GM21619 (cell line): ENCODE measurements at regions not wholly inside any gene's neighbourhood (a gene's known extent, or its start where the extent isn't known, plus 50 kb on each side); places are given as distances from the start of the nearest gene placed in this dataset.

ENCODE experiments used
- ATAC-seq: cut with Tn5 transposase; IDR thresholded peaks from one replicate; pipeline ENCODE4 v1.9.1; 2021; ENCODE audit not compliant: unreplicated experiment

DNA sequence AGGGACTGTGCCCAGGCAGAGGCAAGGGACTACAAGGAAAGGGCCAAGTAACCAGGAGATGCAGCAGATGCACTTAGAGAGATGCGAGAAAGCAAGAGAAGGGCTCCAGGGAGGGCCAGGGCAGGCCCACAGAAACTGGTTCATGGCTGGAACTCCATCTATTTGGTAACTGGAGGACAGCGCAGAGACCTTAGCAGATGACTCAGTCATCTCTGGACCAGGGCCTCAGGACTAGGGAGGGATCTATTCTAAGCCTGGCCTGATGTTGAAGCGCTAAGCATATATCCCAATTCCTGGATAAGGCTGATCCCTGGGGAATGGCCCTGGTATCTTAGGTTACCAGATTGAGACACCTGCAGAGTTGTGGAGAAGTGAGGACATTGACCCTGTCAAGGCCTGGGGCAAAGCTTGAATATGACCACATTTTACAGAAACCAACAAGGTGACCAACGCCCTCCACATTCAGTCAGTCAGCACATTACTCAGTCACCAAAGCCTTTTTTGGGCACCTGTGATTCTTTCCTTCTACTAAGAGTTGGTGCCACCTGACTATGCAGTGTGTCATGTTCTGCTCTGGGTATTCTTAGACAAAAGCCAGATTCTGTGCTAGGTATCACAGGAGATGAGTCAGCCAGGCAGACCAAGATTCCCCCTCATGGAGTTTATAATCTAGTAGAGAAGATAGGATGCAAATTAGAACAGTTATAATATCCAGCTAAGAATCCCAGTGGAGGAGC is 68.4 kb upstream of the SLCO3A1 start:
- no peak for ATAC-seq

GRCh38 chr15:91787198-91787597 is 66.3 kb upstream of the SLCO3A1 start:
- ATAC-seq: no peak

DNA sequence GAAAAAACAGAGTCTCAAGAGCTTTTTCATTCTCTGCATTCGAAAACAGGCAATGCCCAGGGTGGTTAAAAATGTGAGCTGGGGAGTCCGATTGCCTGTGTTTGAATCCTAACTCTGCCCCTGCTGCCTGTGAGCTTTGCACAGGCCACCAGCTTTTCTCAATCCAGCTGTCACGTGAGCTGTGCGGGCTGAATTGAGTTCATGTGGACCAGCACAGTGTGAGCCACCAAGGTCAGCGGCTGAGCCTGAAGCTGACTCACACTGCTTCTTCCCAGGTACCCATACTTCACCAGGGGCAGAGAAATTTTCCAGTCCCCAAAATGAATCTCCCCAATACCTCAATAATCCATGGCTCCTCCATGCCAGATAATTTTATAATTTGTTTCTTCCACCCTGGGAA is 64.4 kb upstream of the SLCO3A1 start:
- no peak for ATAC-seq

GRCh38 chr15:91790836-91791235 is 62.7 kb upstream of the SLCO3A1 start:
- no peak for ATAC-seq

- ATAC-seq: no peak
Measured at GRCh38 chr15:91793771-91794170, 59.7 kb upstream of the SLCO3A1 start.

DNA sequence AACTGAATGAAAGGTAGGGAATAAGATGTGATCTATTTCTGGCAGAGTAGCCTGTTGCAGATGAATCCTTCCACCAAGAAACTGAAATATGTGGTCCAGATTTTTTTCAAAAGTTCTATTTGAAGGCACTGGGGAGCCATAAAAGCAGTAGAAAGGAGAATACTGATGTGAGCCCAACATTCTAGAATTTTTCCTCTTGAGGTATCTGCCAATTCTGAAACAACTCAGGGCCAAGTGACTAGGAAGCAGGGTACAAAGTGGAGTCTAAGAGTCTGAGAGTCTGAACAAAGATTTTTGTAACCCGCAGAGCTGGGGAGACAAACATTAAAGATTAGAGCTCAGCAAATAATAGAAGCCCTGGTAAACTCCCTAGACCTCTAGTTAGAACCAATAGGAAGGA is 58.3 kb upstream of the SLCO3A1 start:
- no peak for ATAC-seq

GRCh38 chr15:91801836-91802534 is 51.5 kb upstream of the SLCO3A1 start:
- ATAC-seq: no peak

- ATAC-seq: no peak
Measured at GRCh38 chr15:91803260-91803659, 50.2 kb upstream of the SLCO3A1 start.
